GM12872 (cell line): ENCODE measurements at regions not wholly inside any gene's neighbourhood (a gene's known extent, or its start where the extent isn't known, plus 50 kb on each side); places are given as distances from the start of the nearest gene placed in this dataset.

Experiments
- TF ChIP-seq, protein P1 (sequence below): IDR thresholded peaks from 3 replicates; pipeline ENCODE4 v1.5.1; 2011; ENCODE audit warnings: low read depth, mild to moderate bottlenecking, low read length, moderate library complexity; ENCODE audit not compliant: insufficient read depth

DNA sequence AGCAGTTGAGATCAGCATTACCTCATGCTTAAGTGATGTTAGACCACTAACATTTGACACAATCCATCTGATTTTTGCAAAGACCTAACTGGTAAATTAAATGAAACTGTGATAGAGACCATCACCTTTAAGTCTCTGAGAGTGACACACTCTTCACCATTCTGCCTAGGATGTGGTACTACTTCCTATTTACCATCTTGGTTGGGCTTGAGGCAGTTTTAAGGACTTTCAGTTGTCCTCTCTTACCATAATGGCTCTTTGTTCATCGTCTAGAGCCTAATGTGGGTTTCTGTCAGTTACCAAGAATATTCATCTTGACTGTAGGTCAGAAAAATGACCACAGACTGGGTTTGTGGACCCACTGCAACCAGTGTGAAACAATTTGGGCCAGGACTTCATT lies 158.1 kb downstream of the CETN3 start:
- TF ChIP-seq, protein P1, sequence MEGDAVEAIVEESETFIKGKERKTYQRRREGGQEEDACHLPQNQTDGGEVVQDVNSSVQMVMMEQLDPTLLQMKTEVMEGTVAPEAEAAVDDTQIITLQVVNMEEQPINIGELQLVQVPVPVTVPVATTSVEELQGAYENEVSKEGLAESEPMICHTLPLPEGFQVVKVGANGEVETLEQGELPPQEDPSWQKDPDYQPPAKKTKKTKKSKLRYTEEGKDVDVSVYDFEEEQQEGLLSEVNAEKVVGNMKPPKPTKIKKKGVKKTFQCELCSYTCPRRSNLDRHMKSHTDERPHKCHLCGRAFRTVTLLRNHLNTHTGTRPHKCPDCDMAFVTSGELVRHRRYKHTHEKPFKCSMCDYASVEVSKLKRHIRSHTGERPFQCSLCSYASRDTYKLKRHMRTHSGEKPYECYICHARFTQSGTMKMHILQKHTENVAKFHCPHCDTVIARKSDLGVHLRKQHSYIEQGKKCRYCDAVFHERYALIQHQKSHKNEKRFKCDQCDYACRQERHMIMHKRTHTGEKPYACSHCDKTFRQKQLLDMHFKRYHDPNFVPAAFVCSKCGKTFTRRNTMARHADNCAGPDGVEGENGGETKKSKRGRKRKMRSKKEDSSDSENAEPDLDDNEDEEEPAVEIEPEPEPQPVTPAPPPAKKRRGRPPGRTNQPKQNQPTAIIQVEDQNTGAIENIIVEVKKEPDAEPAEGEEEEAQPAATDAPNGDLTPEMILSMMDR, result no peak

- TF ChIP-seq, protein P1, result no peak
Observed at GRCh38 chr5:90248640-90249039, 160.9 kb downstream of the CETN3 start.

- TF ChIP-seq, protein P1, result no peak
Observed at GRCh38 chr5:90233476-90233875, 176.1 kb downstream of the CETN3 start.

DNA sequence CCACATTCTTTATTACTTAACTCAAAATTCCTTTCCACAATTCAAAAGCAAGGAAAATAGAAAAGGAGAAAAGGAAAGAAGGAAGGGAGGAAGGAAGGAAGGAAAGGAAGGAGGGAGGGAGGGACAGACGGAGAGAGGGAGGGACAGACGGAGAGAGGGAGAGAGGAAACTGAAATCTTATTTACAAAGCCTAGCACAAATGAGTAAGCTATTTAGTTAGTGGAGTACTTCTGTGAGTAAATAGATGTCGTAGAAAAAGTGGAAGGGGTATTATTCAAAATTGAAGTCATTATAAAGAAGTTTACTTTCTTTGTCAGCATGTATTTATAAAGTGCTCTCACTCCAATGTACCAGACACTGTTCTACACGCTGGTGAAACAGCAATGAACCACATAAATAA lies 177.9 kb downstream of the CETN3 start:
- TF ChIP-seq, protein P1, result no peak

DNA sequence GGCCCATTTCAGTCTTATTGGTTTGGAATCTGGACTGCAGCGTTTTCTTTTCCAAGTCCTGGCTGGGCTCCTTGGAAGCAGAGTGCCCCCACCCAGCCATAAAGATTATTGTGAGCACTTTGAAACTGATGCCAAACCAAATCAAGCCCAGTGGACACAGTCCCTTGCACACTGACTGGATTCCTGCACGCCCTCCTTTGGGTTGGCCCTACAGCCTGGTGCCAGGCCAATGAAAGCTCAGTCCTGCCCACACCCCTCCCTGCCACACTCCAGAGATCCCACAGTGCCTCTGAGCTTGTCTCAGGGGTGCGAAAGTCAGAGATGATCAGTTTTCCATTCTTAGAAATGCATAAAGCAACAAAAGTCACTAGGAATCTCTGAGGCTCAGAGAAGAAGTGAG lies 181.9 kb downstream of the CETN3 start:
- TF ChIP-seq, protein P1, result no peak

DNA sequence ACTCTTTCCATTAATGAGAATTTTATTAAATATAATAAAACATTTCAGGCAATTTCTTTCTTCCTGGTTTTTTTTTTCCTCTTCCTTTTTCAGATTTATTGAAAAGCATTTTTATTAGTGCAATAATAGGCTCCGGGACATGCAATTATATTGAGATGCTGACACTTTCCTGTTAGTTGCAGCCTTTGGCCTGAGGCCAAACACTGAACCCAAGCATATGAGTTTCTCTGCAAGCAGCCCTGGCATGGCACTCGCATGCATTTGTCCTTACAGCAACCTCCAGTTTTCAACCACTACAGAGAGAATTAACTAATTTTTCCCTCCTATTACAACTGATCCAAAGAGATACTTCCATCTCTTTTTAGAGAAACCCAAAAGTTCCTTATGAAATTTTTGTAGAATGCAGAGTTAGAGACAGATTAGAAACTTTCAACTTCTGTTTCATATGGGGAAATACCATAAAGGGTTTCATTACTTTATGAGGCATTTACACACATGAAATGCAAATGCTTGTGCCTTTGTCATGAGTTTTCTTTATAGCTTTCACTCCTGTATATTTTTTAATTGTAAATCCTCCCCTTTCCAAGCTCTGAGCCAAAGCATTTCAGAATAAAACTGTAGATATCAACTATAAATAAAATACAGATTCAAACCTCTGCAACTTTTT lies 183.0 kb downstream of the CETN3 start:
- TF ChIP-seq, protein P1, result no peak

DNA sequence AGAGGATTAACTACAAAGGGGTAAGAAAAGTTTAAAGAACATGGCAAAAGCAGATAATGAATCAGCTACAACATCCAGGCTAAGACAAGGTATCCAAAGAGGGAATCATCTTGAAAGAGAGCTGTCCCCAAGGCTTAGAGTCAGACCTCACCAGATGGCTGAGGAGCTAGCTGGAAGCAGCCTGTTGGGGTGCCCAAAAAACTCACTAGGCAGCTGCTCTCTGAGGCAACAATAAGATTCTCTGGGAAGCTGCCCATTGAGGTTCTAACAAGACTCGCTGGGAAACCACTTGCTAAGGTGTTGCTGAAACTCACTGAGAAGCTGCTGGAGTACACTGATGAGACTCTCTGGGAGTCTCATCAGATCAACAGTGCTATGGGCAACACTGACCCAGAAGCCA lies 185.2 kb downstream of the CETN3 start:
- TF ChIP-seq, protein P1, result no peak
